HG02938 (cell line): ENCODE measurements at regions not wholly inside any gene's neighbourhood (a gene's known extent, or its start where the extent isn't known, plus 50 kb on each side); places are given as distances from the start of the nearest gene placed in this dataset.

Source experiments
- ATAC-seq: cut with Tn5 transposase; IDR thresholded peaks from one replicate; pipeline ENCODE4 v1.9.1; 2021; ENCODE audit warnings: mild to moderate bottlenecking, moderate library complexity; ENCODE audit not compliant: unreplicated experiment

- ATAC-seq, result no peak
Observed at GRCh38 chr1:112312879-112313278, 83.1 kb upstream of the CTTNBP2NL start.

DNA sequence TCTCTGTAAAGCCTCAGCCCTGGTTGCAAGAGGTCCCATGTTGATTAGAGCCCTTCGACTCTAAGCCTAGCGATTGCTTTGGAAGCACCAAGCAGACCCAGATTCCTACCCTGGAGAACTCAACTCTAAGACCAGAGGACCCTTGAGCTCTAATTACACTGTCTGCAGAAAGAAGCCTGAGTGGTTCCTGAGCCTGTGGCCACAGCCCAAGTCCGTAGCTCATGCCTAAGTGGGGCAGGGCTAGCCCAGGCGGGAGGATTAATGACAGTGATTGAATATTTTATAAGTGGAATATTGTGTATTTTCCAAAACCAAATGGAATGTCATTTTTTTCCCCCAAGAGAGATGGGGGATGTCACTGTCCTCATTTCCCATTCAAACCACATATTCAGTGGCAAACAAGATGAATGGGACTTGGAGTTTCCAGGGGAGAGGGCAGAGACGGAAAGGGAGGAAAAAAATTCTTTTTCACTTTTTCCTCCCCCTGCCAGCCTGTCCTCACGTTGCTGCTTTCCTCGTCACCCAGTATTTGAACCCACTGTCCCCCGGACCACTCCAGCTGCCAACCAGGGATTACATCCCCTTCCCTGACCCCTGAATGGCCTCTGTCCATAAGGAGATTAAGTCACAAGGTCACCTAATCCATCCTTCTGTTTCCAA, 79.6 kb upstream of the CTTNBP2NL start:
- no peak for ATAC-seq

- ATAC-seq, result no peak
Observed at GRCh38 chr1:112317140-112317539, 78.9 kb upstream of the CTTNBP2NL start.

DNA sequence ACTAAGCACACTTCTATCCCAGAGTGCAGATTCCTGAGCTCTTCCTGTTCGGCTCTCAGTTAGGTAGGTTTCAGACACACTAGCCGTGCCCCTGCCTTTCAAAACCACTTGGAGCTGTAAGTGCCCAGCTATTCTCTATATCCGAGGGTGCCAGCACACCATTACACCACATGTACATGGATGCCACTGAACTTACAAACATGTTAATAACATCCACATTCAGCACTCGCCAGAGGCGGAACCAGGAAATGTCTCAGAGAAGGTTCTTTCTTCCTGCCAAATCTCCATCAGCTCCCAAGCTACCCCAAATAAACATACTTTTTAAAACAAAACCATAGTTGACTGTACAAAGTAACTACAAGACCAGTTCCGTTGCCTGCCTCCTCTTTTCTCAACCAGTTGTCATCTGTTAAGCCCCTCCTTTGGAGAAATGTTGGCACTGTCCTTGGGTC, 78.4 kb upstream of the CTTNBP2NL start:
- no peak for ATAC-seq

GRCh38 chr1:112318263-112318662, 77.8 kb upstream of the CTTNBP2NL start:
- ATAC-seq, result no peak

GRCh38 chr1:112318698-112319370, 77.2 kb upstream of the CTTNBP2NL start:
- ATAC-seq, result no peak

DNA sequence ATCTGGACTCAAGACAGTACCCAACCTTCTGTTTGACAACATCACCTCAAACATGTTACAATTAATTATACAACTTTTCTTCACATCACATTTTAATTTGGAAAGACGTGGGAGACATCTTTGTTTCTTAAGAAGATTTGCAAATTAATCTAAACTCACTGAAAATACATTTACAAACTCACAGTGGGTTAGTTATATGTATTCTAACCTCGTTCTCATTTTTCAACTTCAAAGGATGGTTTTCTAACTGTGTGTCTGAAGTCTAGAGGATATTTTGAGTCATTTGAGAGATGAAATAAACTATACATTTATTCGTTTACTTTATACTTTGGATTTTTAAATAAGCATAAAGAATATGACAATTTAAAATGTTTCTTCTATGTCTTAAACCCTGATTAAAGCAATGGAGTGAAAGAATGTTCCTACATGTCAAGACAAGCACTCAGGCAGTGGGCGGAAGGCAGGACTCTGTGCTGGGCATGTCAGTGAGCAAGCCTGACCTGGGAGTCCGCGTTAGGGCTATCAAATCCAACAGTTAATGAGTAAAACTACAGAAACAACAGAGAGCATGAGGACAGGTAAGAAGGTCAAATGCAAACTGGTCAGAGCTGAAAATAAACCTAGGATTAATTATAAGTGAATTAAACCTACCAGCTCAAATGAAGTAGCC, 76.5 kb upstream of the CTTNBP2NL start:
- ATAC-seq, result no peak

DNA sequence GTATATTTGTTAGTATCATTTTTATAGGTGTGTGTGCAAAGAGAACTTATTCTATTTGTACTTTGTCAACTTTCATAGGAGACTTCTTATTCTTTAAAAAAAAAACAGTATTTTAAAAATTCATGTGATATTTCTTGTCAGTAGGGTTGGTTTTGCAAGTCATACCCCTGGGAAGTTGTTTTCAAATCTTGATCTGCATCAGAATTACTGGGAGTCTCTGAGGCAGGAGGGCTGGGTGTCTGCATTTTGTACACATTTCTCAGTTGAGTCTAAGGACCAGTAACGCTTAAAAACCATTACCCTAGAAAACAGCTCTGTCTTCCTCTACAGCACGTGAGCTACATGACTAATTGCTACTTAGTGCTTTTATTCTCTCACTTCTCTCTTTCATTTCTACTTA, 76.0 kb upstream of the CTTNBP2NL start:
- no peak for ATAC-seq

DNA sequence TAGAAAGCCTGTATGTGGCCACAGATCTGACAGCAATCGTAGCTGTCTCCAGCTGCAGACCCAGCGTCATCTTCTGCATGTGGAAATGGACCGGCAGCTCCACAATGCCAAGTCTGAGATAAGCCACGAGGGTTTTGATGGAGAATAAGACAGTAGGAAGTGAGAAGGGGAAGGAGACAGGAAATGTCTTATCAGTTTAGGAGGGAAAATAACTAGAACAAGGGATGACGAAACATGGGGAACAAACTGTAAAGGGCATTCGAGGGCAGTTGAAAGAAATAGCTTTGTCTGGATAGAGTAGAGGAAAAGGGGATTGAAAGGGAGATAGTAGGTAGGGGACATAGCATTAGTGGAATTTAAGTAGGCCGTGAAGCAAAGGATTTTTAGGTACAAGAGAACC, 74.0 kb upstream of the CTTNBP2NL start:
- no peak for ATAC-seq

DNA sequence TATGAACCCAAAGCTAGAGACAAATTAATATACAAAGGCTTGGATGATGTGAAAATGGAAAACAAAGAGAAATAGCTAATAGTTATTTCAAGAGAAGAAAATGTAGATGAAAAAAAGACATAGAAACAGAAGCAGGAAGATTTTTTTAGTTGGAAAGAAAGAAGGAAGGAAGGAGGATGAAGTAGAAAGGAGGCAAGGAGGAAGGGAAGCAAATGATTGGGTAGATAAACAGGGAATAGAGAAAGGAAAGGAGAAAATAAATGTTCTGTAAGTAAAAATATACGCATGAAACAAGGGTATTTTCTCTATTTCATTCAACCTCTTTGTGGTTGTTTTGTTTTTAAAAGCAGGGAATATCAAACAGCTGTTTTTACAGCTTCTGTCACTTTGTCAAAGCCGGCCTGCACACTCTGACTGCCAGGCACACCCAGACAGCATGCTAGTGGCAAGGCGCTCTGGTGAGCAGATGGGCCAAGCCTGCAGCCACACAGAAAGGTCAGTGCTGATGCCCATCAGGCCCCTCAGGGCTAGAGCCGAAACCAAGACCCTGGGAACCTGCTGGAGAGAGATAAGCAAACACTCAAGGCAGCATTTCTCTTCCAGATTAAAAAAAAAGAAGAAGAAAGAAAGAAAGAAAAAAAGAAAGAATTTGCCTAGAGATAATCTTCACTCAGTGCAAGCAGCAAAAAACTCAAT, 72.9 kb upstream of the CTTNBP2NL start:
- ATAC-seq, result no peak

- ATAC-seq, result no peak
Observed at GRCh38 chr1:112325504-112325903, 70.5 kb upstream of the CTTNBP2NL start.

DNA sequence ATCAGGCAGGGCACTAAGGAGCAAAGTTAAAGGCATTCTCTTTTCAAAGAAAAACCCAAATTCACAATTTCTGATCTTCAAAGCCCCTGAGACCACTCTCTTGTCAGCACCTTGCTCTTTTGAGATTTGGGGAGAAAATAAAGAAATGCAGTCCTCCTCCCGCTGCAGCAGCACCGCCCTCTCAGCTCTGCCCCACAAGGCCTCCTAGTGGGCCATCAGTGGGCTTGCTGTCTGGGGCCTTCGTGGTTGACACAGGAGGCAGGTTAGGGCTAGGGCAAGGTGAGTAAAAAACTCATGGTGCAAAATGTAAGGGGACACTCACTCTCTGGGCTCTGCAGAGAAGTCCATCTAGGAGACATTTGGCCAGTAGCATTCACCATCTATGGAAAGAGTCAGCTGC, 67.4 kb upstream of the CTTNBP2NL start:
- ATAC-seq, result no peak

GRCh38 chr1:112332176-112333150, 63.6 kb upstream of the CTTNBP2NL start:
- no peak for ATAC-seq

GRCh38 chr1:112335351-112335750, 60.7 kb upstream of the CTTNBP2NL start:
- no peak for ATAC-seq

DNA sequence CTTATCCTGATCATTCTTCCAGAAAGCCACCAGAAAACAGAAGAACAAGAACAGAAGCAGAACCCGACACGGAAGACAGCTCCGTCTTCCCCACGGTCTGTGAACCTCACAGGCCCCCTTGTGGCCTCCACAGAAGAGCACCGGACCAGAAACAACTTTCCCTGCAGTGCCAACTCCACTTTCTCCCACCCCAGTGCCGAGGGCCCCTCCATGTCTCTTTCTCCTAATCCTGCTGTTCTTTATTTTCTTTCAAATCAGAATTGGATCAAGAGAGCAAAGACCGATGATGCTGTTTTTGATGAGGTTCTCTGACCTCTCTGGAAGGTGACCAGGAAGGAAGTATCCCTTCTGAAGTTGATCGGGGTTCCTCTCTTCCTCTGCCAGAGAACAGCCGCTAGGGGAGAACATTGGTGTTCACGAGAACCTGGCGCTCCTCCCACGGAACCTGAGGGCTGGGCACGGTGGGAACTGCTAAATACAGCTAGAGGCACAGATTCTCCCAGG, 58.9 kb upstream of the CTTNBP2NL start:
- no peak for ATAC-seq

- ATAC-seq, result no peak
Observed at GRCh38 chr1:112341986-112342385, 54.0 kb upstream of the CTTNBP2NL start.

DNA sequence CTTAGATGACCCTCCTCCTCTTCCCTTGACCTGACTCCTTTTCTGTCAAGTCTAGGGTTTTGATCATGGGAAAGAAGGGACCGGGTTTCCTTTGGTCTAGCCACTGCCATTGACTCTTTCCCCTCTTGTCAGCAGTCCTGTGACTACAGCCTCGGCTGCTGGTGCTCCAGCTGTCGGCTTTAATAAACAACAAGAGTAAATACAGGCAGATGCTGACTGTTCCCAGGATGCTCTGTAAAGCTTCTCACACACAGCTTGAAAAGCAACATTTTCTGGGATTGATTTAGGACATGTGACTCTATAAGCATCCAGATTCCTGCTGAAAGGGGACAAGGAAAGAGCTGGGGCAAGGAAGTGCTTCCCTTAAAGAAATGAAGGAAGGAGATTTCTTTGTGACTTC, 53.5 kb upstream of the CTTNBP2NL start:
- ATAC-seq, result no peak

DNA sequence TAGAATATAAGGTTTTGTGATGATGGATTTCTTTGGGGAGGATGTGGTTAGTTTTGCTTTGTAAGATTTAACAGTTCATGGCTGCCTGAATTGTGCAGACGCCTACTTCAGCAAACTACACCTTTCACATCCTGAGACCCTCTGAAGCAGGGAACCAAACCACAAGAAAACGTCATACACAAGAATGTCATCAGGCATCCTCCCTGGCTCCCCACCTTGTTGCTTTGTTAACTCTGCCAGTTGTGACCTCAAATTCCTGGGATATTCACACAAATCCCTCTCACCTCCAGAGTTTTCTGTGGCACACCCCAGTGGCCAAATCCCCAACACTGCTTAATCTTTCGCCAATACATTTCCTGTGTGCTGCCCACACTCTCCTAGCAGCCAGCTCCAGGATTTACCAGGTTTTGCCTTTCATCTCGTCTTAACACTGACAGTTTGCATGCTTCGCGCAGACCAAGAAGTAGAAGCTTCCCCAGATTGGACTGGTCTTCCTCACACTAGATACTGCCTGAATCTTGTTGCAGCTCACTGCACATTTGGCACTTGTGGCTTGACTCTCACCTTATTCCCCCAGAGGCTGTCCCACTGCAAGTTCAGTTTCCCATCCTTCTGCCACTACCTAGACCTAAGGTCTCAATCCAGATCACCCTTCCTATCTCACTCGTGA, 51.1 kb upstream of the CTTNBP2NL start:
- ATAC-seq, result peak; percentile 73
